ENCODE measurements at regions not wholly inside any gene's neighbourhood (a gene's known extent, or its start where the extent isn't known, plus 50 kb on each side); places are given as distances from the start of the nearest gene placed in this dataset.

- Histone ChIP-seq H3K4me1 (ENCODE audit: control insufficient read depth in 2 of 2, insufficient read depth in 2 of 2, low read length in 2 of 2) (no peaks in the 10 kb centered on the region), H3K27me3 (ENCODE audit: control insufficient read depth in 2 of 2, insufficient read depth in 1 of 2, low read length in 1 of 2) (no peaks in the 10 kb centered on the region), H3K9me3 (ENCODE audit: control insufficient read depth in 2 of 2, insufficient read depth in 1 of 2, low read length in 1 of 2) (peaks cover 0 to 3% of the 10 kb centered on the region in 2 donors), H3K36me3 (ENCODE audit: control insufficient read depth in 2 of 2, insufficient read depth in 2 of 2, low read length in 1 of 2) (no peaks in the 10 kb centered on the region), H3K4me3 (ENCODE audit: low read length in 2 of 2) (no peak overlapping the region), H3K27ac (ENCODE audit: low read depth in 1 of 2, low read length in 1 of 2) (no peak overlapping the region)
- no peak for DNase-seq (ENCODE audit: low read depth in 6 of 9, low spot score in 9 of 9)
- 38% methylated on average over 2 of the region's 2 CpGs for WGBS
These were observed 61.5 kb upstream of the RASSF8 start for GRCh38 chr12:25896981-25897380.

GRCh38 chr12:25903603-25904245, 54.8 kb upstream of the RASSF8 start:
- Histone ChIP-seq H3K27ac (ENCODE audit: low read depth in 1 of 2, low read length in 1 of 2) (no peak overlapping the region), H3K4me3 (ENCODE audit: low read length in 2 of 2) (no peak overlapping the region), H3K9me3 (ENCODE audit: control insufficient read depth in 2 of 2, insufficient read depth in 1 of 2, low read length in 1 of 2) (no peaks in the 10 kb centered on the region), H3K36me3 (ENCODE audit: control insufficient read depth in 2 of 2, insufficient read depth in 2 of 2, low read length in 1 of 2) (no peaks in the 10 kb centered on the region), H3K4me1 (ENCODE audit: control insufficient read depth in 2 of 2, insufficient read depth in 2 of 2, low read length in 2 of 2) (no peaks in the 10 kb centered on the region), H3K27me3 (ENCODE audit: control insufficient read depth in 2 of 2, insufficient read depth in 1 of 2, low read length in 1 of 2) (no peaks in the 10 kb centered on the region)
- WGBS = 96% methylated on average over 2 of the region's 2 CpGs
- DNase-seq (ENCODE audit: low read depth in 6 of 9, low spot score in 9 of 9) = no peak

DNA sequence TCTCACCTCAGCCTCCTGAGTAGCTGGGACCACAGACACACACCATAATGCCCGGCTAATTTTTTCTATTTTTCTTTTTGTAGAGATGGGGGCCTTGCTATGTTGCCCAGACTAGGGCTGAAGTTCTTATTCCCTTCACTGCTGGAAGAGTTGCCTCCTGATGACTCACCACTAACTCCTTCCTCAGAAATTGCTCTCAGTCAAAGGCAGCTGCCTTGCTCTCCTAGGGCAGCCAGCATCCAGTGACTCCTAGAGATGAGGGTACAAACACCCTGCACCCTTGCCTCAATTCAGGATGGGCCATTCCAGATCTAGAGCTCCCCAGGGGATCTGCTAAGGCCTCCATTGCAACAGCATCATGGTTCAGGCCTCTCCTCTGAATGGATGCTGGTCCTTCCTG, 54.0 kb upstream of the RASSF8 start:
- no peaks in the 10 kb centered on the region for H3K36me3 ChIP-seq (ENCODE audit: control insufficient read depth in 2 of 2, insufficient read depth in 2 of 2, low read length in 1 of 2)
- no peak overlapping the region for H3K27ac ChIP-seq (ENCODE audit: low read depth in 1 of 2, low read length in 1 of 2)
- no peak overlapping the region for H3K4me3 ChIP-seq (ENCODE audit: low read length in 2 of 2)
- no peaks in the 10 kb centered on the region for H3K27me3 ChIP-seq (ENCODE audit: control insufficient read depth in 2 of 2, insufficient read depth in 1 of 2, low read length in 1 of 2)
- no peaks in the 10 kb centered on the region for H3K4me1 ChIP-seq (ENCODE audit: control insufficient read depth in 2 of 2, insufficient read depth in 2 of 2, low read length in 2 of 2)
- no peak for DNase-seq (ENCODE audit: low read depth in 6 of 9, low spot score in 9 of 9)
- WGBS = 100% methylated on average over 1 of the region's 1 CpG
- H3K9me3 ChIP-seq (ENCODE audit: control insufficient read depth in 2 of 2, insufficient read depth in 1 of 2, low read length in 1 of 2) = no peaks in the 10 kb centered on the region

GRCh38 chr12:25906651-25907340, 51.7 kb upstream of the RASSF8 start:
- 97% methylated on average over 2 of the region's 2 CpGs for WGBS
- no peak overlapping the region for H3K4me3 ChIP-seq (ENCODE audit: low read length in 2 of 2)
- no peak for DNase-seq (ENCODE audit: low read depth in 6 of 9, low spot score in 9 of 9)

More at GRCh38 chr12:25906651-25907340, 51.7 kb upstream of the RASSF8 start:
- no peaks in the 10 kb centered on the region for H3K36me3 ChIP-seq (ENCODE audit: control insufficient read depth in 2 of 2, insufficient read depth in 2 of 2, low read length in 1 of 2)
- H3K27ac ChIP-seq (ENCODE audit: low read depth in 1 of 2, low read length in 1 of 2) = no peak overlapping the region
- H3K9me3 ChIP-seq (ENCODE audit: control insufficient read depth in 2 of 2, insufficient read depth in 1 of 2, low read length in 1 of 2) = no peaks in the 10 kb centered on the region
- H3K4me1 ChIP-seq (ENCODE audit: control insufficient read depth in 2 of 2, insufficient read depth in 2 of 2, low read length in 2 of 2) = no peaks in the 10 kb centered on the region
- H3K27me3 ChIP-seq (ENCODE audit: control insufficient read depth in 2 of 2, insufficient read depth in 1 of 2, low read length in 1 of 2) = no peaks in the 10 kb centered on the region
